GM23338 (cell line): ENCODE measurements at regions not wholly inside any gene's neighbourhood (a gene's known extent, or its start where the extent isn't known, plus 50 kb on each side); places are given as distances from the start of the nearest gene placed in this dataset.

ENCODE experiments used
- ATAC-seq: fragments of 200-7000 bp; cut with Tn5 transposase; 3 replicates; pipeline ENCODE4 v1.9.1; 2020
- DNase-seq: peaks from one replicate; pipeline ENCODE4 v3.0.0-alpha.2; 2015; ENCODE audit warnings: low spot score
- H2AFZ ChIP-seq: fragments of 200-600 bp; sonication (generic); 2 replicates; pipeline ENCODE4 v1.8.0; 2016; ENCODE audit warnings: antibody characterized with exemption, mild to moderate bottlenecking, moderate library complexity
- H3F3A ChIP-seq: fragments of 200-600 bp; sonication (generic); replicated peaks from 2 replicates; pipeline ENCODE4 v1.8.0; 2017; ENCODE audit warnings: antibody characterized with exemption, mixed run types, low read depth
- H3K27ac ChIP-seq: fragments of 200-600 bp; sonication (generic); 2 replicates; pipeline ENCODE4 v1.6.1; 2016; ENCODE audit warnings: low read depth
- H3K27me3 ChIP-seq: fragments of 200-600 bp; sonication (generic); 2 replicates; pipeline ENCODE4 v1.8.0; 2016; ENCODE audit warnings: mild to moderate bottlenecking, mixed run types, moderate library complexity; ENCODE audit not compliant: insufficient read depth
- H3K36me3 ChIP-seq: fragments of 200-600 bp; sonication (generic); 2 replicates; pipeline ENCODE4 v1.8.0; 2016; ENCODE audit warnings: mild to moderate bottlenecking; ENCODE audit not compliant: insufficient read depth
- H3K4me1 ChIP-seq: fragments of 200-600 bp; sonication (generic); 2 replicates; pipeline ENCODE4 v1.8.0; 2016; ENCODE audit warnings: mild to moderate bottlenecking, moderate library complexity; ENCODE audit not compliant: insufficient read depth
- H3K4me2 ChIP-seq: fragments of 200-600 bp; sonication (generic); 2 replicates; pipeline ENCODE4 v1.7.1; 2017; ENCODE audit warnings: mixed run types
- H3K4me3 ChIP-seq: fragments of 200-600 bp; sonication (generic); 2 replicates; pipeline ENCODE4 v1.6.1; 2016; ENCODE audit warnings: mixed run types
- H3K79me2 ChIP-seq: fragments of 200-600 bp; sonication (generic); replicated peaks from 2 replicates; pipeline ENCODE4 v1.8.0; 2017; ENCODE audit warnings: mild to moderate bottlenecking; ENCODE audit not compliant: insufficient read depth
- H3K9me2 ChIP-seq: fragments of 200-600 bp; sonication (generic); 2 replicates; pipeline ENCODE4 v1.8.0; 2017; ENCODE audit not compliant: insufficient read depth
- H4K20me1 ChIP-seq: fragments of 200-600 bp; sonication (generic); replicated peaks from 2 replicates; pipeline ENCODE4 v1.8.0; 2017; ENCODE audit warnings: mild to moderate bottlenecking; ENCODE audit not compliant: insufficient read depth
- H3K27ac Mint-ChIP-seq: 2 replicates; pipeline ENCODE4 v1.8.0; 2020; ENCODE audit warnings: inconsistent platforms, mild to moderate bottlenecking, moderate library complexity, mixed read lengths
- H3K27me3 Mint-ChIP-seq: 3 replicates; pipeline ENCODE4 v1.8.0; 2022; ENCODE audit warnings: low read depth, mild to moderate bottlenecking, moderate library complexity, mixed read lengths, inconsistent platforms; ENCODE audit not compliant: insufficient read depth, poor library complexity
- H3K36me3 Mint-ChIP-seq: 3 replicates; pipeline ENCODE4 v1.8.0; 2021; ENCODE audit warnings: low read depth, mild to moderate bottlenecking, inconsistent platforms, moderate library complexity, mixed read lengths
- H3K4me1 Mint-ChIP-seq: 3 replicates; pipeline ENCODE4 v1.8.0; 2020; ENCODE audit warnings: mild to moderate bottlenecking, inconsistent platforms, mixed read lengths
- H3K4me3 Mint-ChIP-seq: 3 replicates; pipeline ENCODE4 v1.8.0; 2021; ENCODE audit warnings: moderate library complexity, mild to moderate bottlenecking, inconsistent platforms, mixed read lengths
- H3K9me3 Mint-ChIP-seq: 3 replicates; pipeline ENCODE4 v1.8.0; 2020; ENCODE audit warnings: moderate library complexity, mild to moderate bottlenecking, inconsistent platforms, mixed read lengths
- EZH2 ChIP-seq: fragments of 200-600 bp; sonication (generic); IDR thresholded peaks from one replicate; pipeline ENCODE4 v1.8.0; 2017; ENCODE audit warnings: antibody characterized with exemption, mild to moderate bottlenecking, low read depth; ENCODE audit not compliant: unreplicated experiment
- EZH2phosphoT487 ChIP-seq: fragments of 200-600 bp; sonication (generic); IDR thresholded peaks from one replicate; pipeline ENCODE4 v1.8.1; 2018; ENCODE audit warnings: antibody characterized with exemption; ENCODE audit not compliant: unreplicated experiment
- STAT1 ChIP-seq: IDR thresholded peaks from one replicate; pipeline ENCODE4 v1.6.1; 2016; ENCODE audit warnings: antibody characterized with exemption; ENCODE audit not compliant: unreplicated experiment
- ZNF331 ChIP-seq: fragments of 250-450 bp; sonication (Bioruptor Pico); IDR thresholded peaks from 2 replicates; pipeline ENCODE4 v1.5.0; 2020; ENCODE audit warnings: low read depth, mild to moderate bottlenecking, moderate library complexity
- TF ChIP-seq, protein P1 (sequence below): fragments of 250-450 bp; sonication (Bioruptor Pico); IDR thresholded peaks from 2 replicates; pipeline ENCODE4 v1.5.0; 2020; ENCODE audit warnings: mild to moderate bottlenecking, moderate library complexity
- TF ChIP-seq, protein P2 (sequence below): IDR thresholded peaks from one replicate; pipeline ENCODE4 v1.6.1; 2018; ENCODE audit warnings: antibody characterized with exemption; ENCODE audit not compliant: unreplicated experiment

DNA sequence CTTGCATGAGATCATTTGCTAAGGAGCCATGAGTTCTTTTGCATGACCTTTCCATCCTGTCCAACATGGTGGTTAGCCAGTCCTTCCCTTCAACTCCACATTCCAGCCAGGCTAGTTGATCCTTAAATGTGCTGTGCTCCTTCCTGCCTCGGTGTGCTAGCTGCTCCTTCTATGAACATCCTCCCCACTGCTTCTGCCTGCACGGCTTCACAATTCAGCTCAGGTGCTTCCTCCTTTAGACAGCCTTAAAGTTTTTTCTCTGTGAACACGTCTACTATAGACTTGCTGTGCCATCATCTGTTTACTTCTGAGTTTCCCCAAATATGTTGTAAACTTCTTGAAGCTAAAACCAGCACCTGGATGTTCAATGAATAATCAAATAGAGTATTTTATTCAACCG, 95.5 kb downstream of the OTUD1 start:
- H3K27ac ChIP-seq: no peak overlapping the region
- ATAC-seq (no peak), DNase-seq (no peak)
- Mint-ChIP-seq H3K4me3 (no peak overlapping the region), H3K9me3 (no peaks in the 10 kb centered on the region), H3K4me1 (no peaks in the 10 kb centered on the region), H3K27me3 (no peaks in the 10 kb centered on the region), H3K36me3 (no peaks in the 10 kb centered on the region), H3K27ac (no peak overlapping the region)
- H3K9me2 ChIP-seq: no peaks in the 10 kb centered on the region
- H3K27me3 ChIP-seq: no peaks in the 10 kb centered on the region
- no peaks in the 10 kb centered on the region for H3F3A ChIP-seq
- TF ChIP-seq STAT1 (no peak), ZNF331 (CRISPR knock-in tag) (no peak), EZH2phosphoT487 (no peak)
- TF ChIP-seq, protein P1, sequence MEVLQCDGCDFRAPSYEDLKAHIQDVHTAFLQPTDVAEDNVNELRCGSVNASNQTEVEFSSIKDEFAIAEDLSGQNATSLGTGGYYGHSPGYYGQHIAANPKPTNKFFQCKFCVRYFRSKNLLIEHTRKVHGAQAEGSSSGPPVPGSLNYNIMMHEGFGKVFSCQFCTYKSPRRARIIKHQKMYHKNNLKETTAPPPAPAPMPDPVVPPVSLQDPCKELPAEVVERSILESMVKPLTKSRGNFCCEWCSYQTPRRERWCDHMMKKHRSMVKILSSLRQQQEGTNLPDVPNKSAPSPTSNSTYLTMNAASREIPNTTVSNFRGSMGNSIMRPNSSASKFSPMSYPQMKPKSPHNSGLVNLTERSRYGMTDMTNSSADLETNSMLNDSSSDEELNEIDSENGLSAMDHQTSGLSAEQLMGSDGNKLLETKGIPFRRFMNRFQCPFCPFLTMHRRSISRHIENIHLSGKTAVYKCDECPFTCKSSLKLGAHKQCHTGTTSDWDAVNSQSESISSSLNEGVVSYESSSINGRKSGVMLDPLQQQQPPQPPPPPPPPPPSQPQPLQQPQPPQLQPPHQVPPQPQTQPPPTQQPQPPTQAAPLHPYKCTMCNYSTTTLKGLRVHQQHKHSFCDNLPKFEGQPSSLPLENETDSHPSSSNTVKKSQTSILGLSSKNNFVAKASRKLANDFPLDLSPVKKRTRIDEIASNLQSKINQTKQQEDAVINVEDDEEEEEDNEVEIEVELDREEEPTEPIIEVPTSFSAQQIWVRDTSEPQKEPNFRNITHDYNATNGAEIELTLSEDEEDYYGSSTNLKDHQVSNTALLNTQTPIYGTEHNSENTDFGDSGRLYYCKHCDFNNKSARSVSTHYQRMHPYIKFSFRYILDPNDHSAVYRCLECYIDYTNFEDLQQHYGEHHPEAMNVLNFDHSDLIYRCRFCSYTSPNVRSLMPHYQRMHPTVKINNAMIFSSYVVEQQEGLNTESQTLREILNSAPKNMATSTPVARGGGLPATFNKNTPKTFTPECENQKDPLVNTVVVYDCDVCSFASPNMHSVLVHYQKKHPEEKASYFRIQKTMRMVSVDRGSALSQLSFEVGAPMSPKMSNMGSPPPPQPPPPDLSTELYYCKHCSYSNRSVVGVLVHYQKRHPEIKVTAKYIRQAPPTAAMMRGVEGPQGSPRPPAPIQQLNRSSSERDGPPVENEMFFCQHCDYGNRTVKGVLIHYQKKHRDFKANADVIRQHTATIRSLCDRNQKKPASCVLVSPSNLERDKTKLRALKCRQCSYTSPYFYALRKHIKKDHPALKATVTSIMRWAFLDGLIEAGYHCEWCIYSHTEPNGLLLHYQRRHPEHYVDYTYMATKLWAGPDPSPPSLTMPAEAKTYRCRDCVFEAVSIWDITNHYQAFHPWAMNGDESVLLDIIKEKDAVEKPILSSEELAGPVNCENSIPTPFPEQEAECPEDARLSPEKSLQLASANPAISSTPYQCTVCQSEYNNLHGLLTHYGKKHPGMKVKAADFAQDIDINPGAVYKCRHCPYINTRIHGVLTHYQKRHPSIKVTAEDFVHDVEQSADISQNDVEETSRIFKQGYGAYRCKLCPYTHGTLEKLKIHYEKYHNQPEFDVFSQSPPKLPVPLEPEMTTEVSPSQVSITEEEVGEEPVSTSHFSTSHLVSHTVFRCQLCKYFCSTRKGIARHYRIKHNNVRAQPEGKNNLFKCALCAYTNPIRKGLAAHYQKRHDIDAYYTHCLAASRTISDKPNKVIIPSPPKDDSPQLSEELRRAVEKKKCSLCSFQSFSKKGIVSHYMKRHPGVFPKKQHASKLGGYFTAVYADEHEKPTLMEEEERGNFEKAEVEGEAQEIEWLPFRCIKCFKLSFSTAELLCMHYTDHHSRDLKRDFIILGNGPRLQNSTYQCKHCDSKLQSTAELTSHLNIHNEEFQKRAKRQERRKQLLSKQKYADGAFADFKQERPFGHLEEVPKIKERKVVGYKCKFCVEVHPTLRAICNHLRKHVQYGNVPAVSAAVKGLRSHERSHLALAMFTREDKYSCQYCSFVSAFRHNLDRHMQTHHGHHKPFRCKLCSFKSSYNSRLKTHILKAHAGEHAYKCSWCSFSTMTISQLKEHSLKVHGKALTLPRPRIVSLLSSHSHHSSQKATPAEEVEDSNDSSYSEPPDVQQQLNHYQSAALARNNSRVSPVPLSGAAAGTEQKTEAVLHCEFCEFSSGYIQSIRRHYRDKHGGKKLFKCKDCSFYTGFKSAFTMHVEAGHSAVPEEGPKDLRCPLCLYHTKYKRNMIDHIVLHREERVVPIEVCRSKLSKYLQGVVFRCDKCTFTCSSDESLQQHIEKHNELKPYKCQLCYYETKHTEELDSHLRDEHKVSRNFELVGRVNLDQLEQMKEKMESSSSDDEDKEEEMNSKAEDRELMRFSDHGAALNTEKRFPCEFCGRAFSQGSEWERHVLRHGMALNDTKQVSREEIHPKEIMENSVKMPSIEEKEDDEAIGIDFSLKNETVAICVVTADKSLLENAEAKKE (CRISPR knock-in tag): no peak
- H3K4me1 ChIP-seq: no peaks in the 10 kb centered on the region
- no peak overlapping the region for H3K4me3 ChIP-seq
- H2AFZ ChIP-seq: no peak overlapping the region
- no peaks in the 10 kb centered on the region for H3K36me3 ChIP-seq
- no peaks in the 10 kb centered on the region for H3K79me2 ChIP-seq
- no peaks in the 10 kb centered on the region for H4K20me1 ChIP-seq
- no peak overlapping the region for H3K4me2 ChIP-seq

DNA sequence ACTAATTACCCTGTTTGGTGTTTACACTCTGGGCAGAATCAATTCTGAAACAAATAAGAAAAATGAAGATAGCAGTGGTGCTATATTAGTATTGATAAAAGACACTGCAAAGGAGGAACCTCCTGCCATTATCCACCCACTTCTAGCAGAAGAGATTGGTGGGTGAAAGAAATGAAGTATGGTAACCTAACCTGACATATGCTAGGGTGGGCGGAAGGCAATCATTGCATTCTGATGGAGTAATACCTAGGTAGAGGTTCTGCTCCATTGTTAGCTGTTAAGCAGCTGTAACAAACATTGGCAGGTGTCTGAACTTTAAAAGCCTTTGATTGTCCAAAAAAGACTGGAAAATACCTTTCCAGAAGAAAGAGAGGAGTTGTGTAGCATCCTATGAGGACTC, 95.9 kb downstream of the OTUD1 start:
- Histone ChIP-seq H3K4me1 (no peaks in the 10 kb centered on the region), H3K4me2 (no peak overlapping the region), H3K27ac (no peak overlapping the region), H3K4me3 (no peak overlapping the region), H3F3A (no peaks in the 10 kb centered on the region), H3K36me3 (no peaks in the 10 kb centered on the region), H4K20me1 (no peaks in the 10 kb centered on the region), H2AFZ (no peak overlapping the region), H3K9me2 (no peaks in the 10 kb centered on the region), H3K79me2 (no peaks in the 10 kb centered on the region), H3K27me3 (no peaks in the 10 kb centered on the region)
- no peak for DNase-seq
- H3K27me3 Mint-ChIP-seq: no peaks in the 10 kb centered on the region
- no peak overlapping the region for H3K27ac Mint-ChIP-seq
- no peaks in the 10 kb centered on the region for H3K36me3 Mint-ChIP-seq
- no peaks in the 10 kb centered on the region for H3K4me1 Mint-ChIP-seq
- no peak for ATAC-seq
- no peak overlapping the region for H3K4me3 Mint-ChIP-seq
- H3K9me3 Mint-ChIP-seq: no peaks in the 10 kb centered on the region
- TF ChIP-seq, protein P2, sequence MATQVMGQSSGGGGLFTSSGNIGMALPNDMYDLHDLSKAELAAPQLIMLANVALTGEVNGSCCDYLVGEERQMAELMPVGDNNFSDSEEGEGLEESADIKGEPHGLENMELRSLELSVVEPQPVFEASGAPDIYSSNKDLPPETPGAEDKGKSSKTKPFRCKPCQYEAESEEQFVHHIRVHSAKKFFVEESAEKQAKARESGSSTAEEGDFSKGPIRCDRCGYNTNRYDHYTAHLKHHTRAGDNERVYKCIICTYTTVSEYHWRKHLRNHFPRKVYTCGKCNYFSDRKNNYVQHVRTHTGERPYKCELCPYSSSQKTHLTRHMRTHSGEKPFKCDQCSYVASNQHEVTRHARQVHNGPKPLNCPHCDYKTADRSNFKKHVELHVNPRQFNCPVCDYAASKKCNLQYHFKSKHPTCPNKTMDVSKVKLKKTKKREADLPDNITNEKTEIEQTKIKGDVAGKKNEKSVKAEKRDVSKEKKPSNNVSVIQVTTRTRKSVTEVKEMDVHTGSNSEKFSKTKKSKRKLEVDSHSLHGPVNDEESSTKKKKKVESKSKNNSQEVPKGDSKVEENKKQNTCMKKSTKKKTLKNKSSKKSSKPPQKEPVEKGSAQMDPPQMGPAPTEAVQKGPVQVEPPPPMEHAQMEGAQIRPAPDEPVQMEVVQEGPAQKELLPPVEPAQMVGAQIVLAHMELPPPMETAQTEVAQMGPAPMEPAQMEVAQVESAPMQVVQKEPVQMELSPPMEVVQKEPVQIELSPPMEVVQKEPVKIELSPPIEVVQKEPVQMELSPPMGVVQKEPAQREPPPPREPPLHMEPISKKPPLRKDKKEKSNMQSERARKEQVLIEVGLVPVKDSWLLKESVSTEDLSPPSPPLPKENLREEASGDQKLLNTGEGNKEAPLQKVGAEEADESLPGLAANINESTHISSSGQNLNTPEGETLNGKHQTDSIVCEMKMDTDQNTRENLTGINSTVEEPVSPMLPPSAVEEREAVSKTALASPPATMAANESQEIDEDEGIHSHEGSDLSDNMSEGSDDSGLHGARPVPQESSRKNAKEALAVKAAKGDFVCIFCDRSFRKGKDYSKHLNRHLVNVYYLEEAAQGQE: no peak
- TF ChIP-seq EZH2: no peak
